ENCODE measurements at regions not wholly inside any gene's neighbourhood (a gene's known extent, or its start where the extent isn't known, plus 50 kb on each side); places are given as distances from the start of the nearest gene placed in this dataset.
"Not testable (repeated sequence)": the region's sequence is repeated elsewhere in the genome, so short reads cannot be mapped to it uniquely, and the experiment has no call there.

GRCh38 chr6:27582928-27583725 is 110.2 kb upstream of the ZNF184 start:
- DNase-seq: peak; percentile 6

- no peak for DNase-seq
These were observed 107.1 kb upstream of the ZNF184 start for GRCh38 chr6:27579973-27580372.

GRCh38 chr6:27577922-27578321 is 105.0 kb upstream of the ZNF184 start:
- DNase-seq: no peak

GRCh38 chr6:27575594-27576361 is 102.9 kb upstream of the ZNF184 start:
- no peak for DNase-seq

GRCh38 chr6:27568226-27568897 is 95.5 kb upstream of the ZNF184 start:
- no peak for DNase-seq

- no peak for DNase-seq
These were observed 93.2 kb upstream of the ZNF184 start for GRCh38 chr6:27565839-27566779.

- DNase-seq: no peak
These were observed 89.1 kb upstream of the ZNF184 start for GRCh38 chr6:27562027-27562410.

- no peak for DNase-seq
These were observed 85.3 kb upstream of the ZNF184 start for GRCh38 chr6:27558028-27558724.

- DNase-seq: no peak
These were observed 83.5 kb upstream of the ZNF184 start for GRCh38 chr6:27556406-27556805.

GRCh38 chr6:27553123-27553904 is 80.4 kb upstream of the ZNF184 start:
- DNase-seq: no peak

GRCh38 chr6:27551607-27552006 is 78.7 kb upstream of the ZNF184 start:
- DNase-seq: no peak

GRCh38 chr6:27550692-27551091 is 77.8 kb upstream of the ZNF184 start:
- no peak for DNase-seq

- not testable (repeated sequence) for DNase-seq
These were observed 76.3 kb upstream of the ZNF184 start for GRCh38 chr6:27549241-27549598.

GRCh38 chr6:27547157-27548075 is 74.5 kb upstream of the ZNF184 start:
- peak; percentile 1 for DNase-seq

- no peak for DNase-seq
These were observed 73.6 kb upstream of the ZNF184 start for GRCh38 chr6:27546522-27546921.

GRCh38 chr6:27545271-27546046 is 72.6 kb upstream of the ZNF184 start:
- DNase-seq: no peak

- DNase-seq: no peak
These were observed 71.8 kb upstream of the ZNF184 start for GRCh38 chr6:27544612-27545260.

- DNase-seq: not testable (repeated sequence)
These were observed 71.2 kb upstream of the ZNF184 start for GRCh38 chr6:27544135-27544534.

Data from skin of body (tissue), 1 donor.